Heart left ventricle (tissue), 13 donors: ENCODE measurements at regions not wholly inside any gene's neighbourhood (a gene's known extent, or its start where the extent isn't known, plus 50 kb on each side); places are given as distances from the start of the nearest gene placed in this dataset.

ENCODE experiments used
- POLR2A ChIP-seq, 2 donors: fragments of 450-650 bp; IDR thresholded peaks; one replicate each; pipeline ENCODE4 v1.6.1; 2017; ENCODE audit warnings: antibody characterized with exemption in 2 of 2, mild to moderate bottlenecking in 2 of 2, moderate library complexity in 2 of 2
- TF ChIP-seq, protein P1 (sequence below), 12 donors: fragments of 200-600 bp; sonication (generic) in 4 of 12; IDR thresholded peaks; one replicate each; pipeline versions ENCODE4 v1.5.0 to v1.8.0; 2018 to 2022; ENCODE audit warnings: antibody characterized with exemption in 12 of 12, mild to moderate bottlenecking in 5 of 12
- donor health status: ischemic (EF 13 %, LVEDD 7.1; RV severe dilation, severe dysfunction).
- donor health status: DM: no; HTN: yes; CAD: no.
- donor health status: DM: no; HTN: no; CAD: no.
- donor health status: ischemic (EF 25% LVEDD 6.9; RV normal size, moderate dysfunction).
- donor health status: ischemic (EF 25% LVEDD 5.7; RV mildly dilated, moderate dysfunction).
- donor health status: ischemic (EF 35%, LVEDD 5.7; RV mildly dilated, moderate dysfunction).
- donor health status: nonischemic (EF 11% LVEDD 7.7; RV severe dilation, severe dysfunction).
- donor health status: DM: yes; HTN: yes; CAD: no.
- donor health status: PGD.
- donor health status: ischemic (EF 29% LVEDD 5.4; RV normal size, mild dysfunction).
- donor health status: nonischemic (EF 23%, LVEDD 6.1; RV moderate dilation, normal function).

DNA sequence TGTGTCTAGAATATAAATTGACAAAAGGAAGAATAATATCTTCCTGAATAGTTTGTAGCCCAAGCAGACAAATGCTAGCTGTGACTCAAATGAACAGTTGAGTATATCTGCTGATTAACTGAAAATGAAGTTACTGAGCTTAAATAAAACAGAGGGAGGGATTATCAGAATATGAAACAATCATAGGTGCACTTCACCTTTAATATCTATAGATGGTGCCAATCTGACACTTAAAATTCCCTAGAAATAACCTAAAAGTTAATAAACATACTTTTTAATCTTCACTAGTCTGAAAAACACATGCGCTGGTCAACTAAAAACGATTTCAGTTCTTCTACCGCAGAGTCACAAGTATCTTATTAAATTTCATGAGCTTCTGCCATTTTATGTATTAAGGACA, 280.8 kb upstream of the RASA1 start:
- no peak for TF ChIP-seq POLR2A (IDR thresholded peaks at IDR 0.05)
- TF ChIP-seq, protein P1, sequence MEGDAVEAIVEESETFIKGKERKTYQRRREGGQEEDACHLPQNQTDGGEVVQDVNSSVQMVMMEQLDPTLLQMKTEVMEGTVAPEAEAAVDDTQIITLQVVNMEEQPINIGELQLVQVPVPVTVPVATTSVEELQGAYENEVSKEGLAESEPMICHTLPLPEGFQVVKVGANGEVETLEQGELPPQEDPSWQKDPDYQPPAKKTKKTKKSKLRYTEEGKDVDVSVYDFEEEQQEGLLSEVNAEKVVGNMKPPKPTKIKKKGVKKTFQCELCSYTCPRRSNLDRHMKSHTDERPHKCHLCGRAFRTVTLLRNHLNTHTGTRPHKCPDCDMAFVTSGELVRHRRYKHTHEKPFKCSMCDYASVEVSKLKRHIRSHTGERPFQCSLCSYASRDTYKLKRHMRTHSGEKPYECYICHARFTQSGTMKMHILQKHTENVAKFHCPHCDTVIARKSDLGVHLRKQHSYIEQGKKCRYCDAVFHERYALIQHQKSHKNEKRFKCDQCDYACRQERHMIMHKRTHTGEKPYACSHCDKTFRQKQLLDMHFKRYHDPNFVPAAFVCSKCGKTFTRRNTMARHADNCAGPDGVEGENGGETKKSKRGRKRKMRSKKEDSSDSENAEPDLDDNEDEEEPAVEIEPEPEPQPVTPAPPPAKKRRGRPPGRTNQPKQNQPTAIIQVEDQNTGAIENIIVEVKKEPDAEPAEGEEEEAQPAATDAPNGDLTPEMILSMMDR (IDR thresholded peaks at IDR 0.05): no peak
